Neural progenitor cell (in vitro differentiated cells): ENCODE measurements at regions not wholly inside any gene's neighbourhood (a gene's known extent, or its start where the extent isn't known, plus 50 kb on each side); places are given as distances from the start of the nearest gene placed in this dataset.

ENCODE experiments used
- DNase-seq: peaks from one replicate; pipeline ENCODE4 v3.0.0-alpha.2; 2016; ENCODE audit warnings: low spot score
- H2AFZ ChIP-seq: fragments of 200-600 bp; sonication (generic); replicated peaks from 2 replicates; pipeline ENCODE4 v1.6.1; 2016; ENCODE audit warnings: antibody characterized with exemption
- H3F3A ChIP-seq: fragments of 200-600 bp; sonication (generic); 2 replicates; pipeline ENCODE4 v1.6.1; 2016; ENCODE audit warnings: antibody characterized with exemption, low read depth
- H3K27ac ChIP-seq: fragments of 200-600 bp; sonication (generic); 2 replicates; pipeline ENCODE4 v1.5.1; 2016; ENCODE audit warnings: mild to moderate bottlenecking
- H3K27me3 ChIP-seq: fragments of 200-600 bp; sonication (generic); 2 replicates; pipeline ENCODE4 v1.6.1; 2016; ENCODE audit warnings: mild to moderate bottlenecking, moderate library complexity
- H3K36me3 ChIP-seq: fragments of 200-600 bp; sonication (generic); 2 replicates; pipeline ENCODE4 v1.5.1; 2016
- H3K4me1 ChIP-seq: fragments of 200-600 bp; sonication (generic); 2 replicates; pipeline ENCODE4 v1.6.1; 2016; ENCODE audit warnings: mixed run types
- H3K4me2 ChIP-seq: fragments of 200-600 bp; sonication (generic); 2 replicates; pipeline ENCODE4 v1.6.1; 2016
- H3K4me3 ChIP-seq: fragments of 200-600 bp; sonication (generic); 2 replicates; pipeline ENCODE4 v1.5.1; 2016
- H3K79me2 ChIP-seq: fragments of 200-600 bp; sonication (generic); 2 replicates; pipeline ENCODE4 v1.6.1; 2016; ENCODE audit warnings: low read depth
- H3K9ac ChIP-seq: fragments of 200-600 bp; sonication (generic); 2 replicates; pipeline ENCODE4 v1.6.1; 2016
- H3K9me3 ChIP-seq: fragments of 200-600 bp; sonication (generic); 2 replicates; pipeline ENCODE4 v1.5.1; 2016; ENCODE audit warnings: low read depth
- H4K20me1 ChIP-seq: fragments of 200-600 bp; sonication (generic); 2 replicates; pipeline ENCODE4 v1.6.1; 2016; ENCODE audit warnings: low read depth
- H3K27ac Mint-ChIP-seq: 3 replicates; pipeline ENCODE4 v1.8.0; 2021; ENCODE audit warnings: mixed read lengths
- H3K27me3 Mint-ChIP-seq: 2 replicates; pipeline ENCODE4 v1.8.0; 2022; ENCODE audit warnings: low read depth, mild to moderate bottlenecking, inconsistent platforms, moderate library complexity, mixed read lengths; ENCODE audit not compliant: insufficient read depth
- H3K36me3 Mint-ChIP-seq: 3 replicates; pipeline ENCODE4 v1.8.0; 2021; ENCODE audit warnings: mixed read lengths
- H3K4me1 Mint-ChIP-seq: 3 replicates; pipeline ENCODE4 v1.8.0; 2021; ENCODE audit warnings: mixed read lengths
- H3K4me3 Mint-ChIP-seq: 3 replicates; pipeline ENCODE4 v1.8.0; 2021; ENCODE audit warnings: mild to moderate bottlenecking, moderate library complexity, mixed read lengths
- H3K9me3 Mint-ChIP-seq: 3 replicates; pipeline ENCODE4 v1.8.0; 2020; ENCODE audit warnings: mixed read lengths
- CTCF ChIP-seq: fragments of 200-600 bp; sonication (generic); IDR thresholded peaks from 2 replicates; pipeline ENCODE4 v1.5.1; 2017; ENCODE audit warnings: antibody characterized with exemption, mild to moderate bottlenecking
- EZH2 ChIP-seq: fragments of 200-600 bp; sonication (generic); IDR thresholded peaks from 2 replicates; pipeline ENCODE4 v1.6.1; 2017; ENCODE audit warnings: antibody characterized with exemption, mild to moderate bottlenecking, moderate library complexity
- EZH2phosphoT487 ChIP-seq: fragments of 200-600 bp; sonication (generic); IDR thresholded peaks from 2 replicates; pipeline ENCODE4 v1.6.1; 2017; ENCODE audit warnings: antibody characterized with exemption

- peaks cover 2% of the 10 kb centered on the region for H3K27me3 Mint-ChIP-seq
- no peaks in the 10 kb centered on the region for H4K20me1 ChIP-seq
- no peak for DNase-seq
- no peak overlapping the region for H3K4me3 Mint-ChIP-seq
- no peak overlapping the region for H3K27ac ChIP-seq
- peak overlapping the region; percentile 44 for H3K4me2 ChIP-seq
- H3K9ac ChIP-seq: no peak overlapping the region
- TF ChIP-seq CTCF (no peak), EZH2phosphoT487 (no peak), EZH2 (no peak)
- H3K27ac Mint-ChIP-seq: no peak overlapping the region
- no peak overlapping the region for H3K4me3 ChIP-seq
- H3K27me3 ChIP-seq: no peaks in the 10 kb centered on the region
- no peaks in the 10 kb centered on the region for H3F3A ChIP-seq
- H3K9me3 Mint-ChIP-seq: peaks cover 22% of the 10 kb centered on the region
- H3K4me1 Mint-ChIP-seq: peaks cover 26% of the 10 kb centered on the region
- peaks cover 18% of the 10 kb centered on the region for H3K4me1 ChIP-seq
- no peaks in the 10 kb centered on the region for H3K9me3 ChIP-seq
- no peaks in the 10 kb centered on the region for H3K36me3 ChIP-seq
- no peaks in the 10 kb centered on the region for H3K36me3 Mint-ChIP-seq
- H3K79me2 ChIP-seq: no peaks in the 10 kb centered on the region
- peak overlapping the region; percentile 61 for H2AFZ ChIP-seq
Measured at GRCh38 chr20:41862476-41862875, 244.3 kb upstream of the CHD6 start.

GRCh38 chr20:41861772-41862422 is 243.7 kb upstream of the CHD6 start:
- H3K36me3 Mint-ChIP-seq: no peaks in the 10 kb centered on the region
- peaks cover 18% of the 10 kb centered on the region for H3K4me1 ChIP-seq
- no peaks in the 10 kb centered on the region for H3K36me3 ChIP-seq
- H3K9me3 Mint-ChIP-seq: peaks cover 21% of the 10 kb centered on the region
- peaks cover 2% of the 10 kb centered on the region for H3K27me3 Mint-ChIP-seq
- H3K4me1 Mint-ChIP-seq: peaks cover 26% of the 10 kb centered on the region
- H4K20me1 ChIP-seq: no peaks in the 10 kb centered on the region
- H3K4me2 ChIP-seq: peak overlapping the region; percentile 44
- no peaks in the 10 kb centered on the region for H3K27me3 ChIP-seq
- H3K27ac ChIP-seq: no peak overlapping the region
- TF ChIP-seq EZH2phosphoT487 (no peak), EZH2 (no peak)
- no peaks in the 10 kb centered on the region for H3K79me2 ChIP-seq
- H3K4me3 Mint-ChIP-seq: no peak overlapping the region
- H3K27ac Mint-ChIP-seq: peak overlapping the region; percentile 34
- no peak overlapping the region for H3K9ac ChIP-seq
- DNase-seq: peak; percentile 60
- peak overlapping the region; percentile 61 for H2AFZ ChIP-seq
- no peaks in the 10 kb centered on the region for H3K9me3 ChIP-seq
- H3F3A ChIP-seq: no peaks in the 10 kb centered on the region
- no peak overlapping the region for H3K4me3 ChIP-seq

GRCh38 chr20:41854765-41855164 is 236.6 kb upstream of the CHD6 start:
- Histone ChIP-seq H3F3A (peaks cover 13% of the 10 kb centered on the region), H3K79me2 (no peaks in the 10 kb centered on the region), H3K27ac (no peak overlapping the region), H3K4me1 (no peaks in the 10 kb centered on the region), H3K36me3 (no peaks in the 10 kb centered on the region), H4K20me1 (no peaks in the 10 kb centered on the region), H2AFZ (no peak overlapping the region), H3K4me3 (no peak overlapping the region), H3K4me2 (no peak overlapping the region), H3K9me3 (peaks cover 4% of the 10 kb centered on the region), H3K9ac (no peak overlapping the region), H3K27me3 (no peaks in the 10 kb centered on the region)
- Mint-ChIP-seq H3K4me3 (no peak overlapping the region), H3K4me1 (no peaks in the 10 kb centered on the region), H3K27ac (no peak overlapping the region), H3K27me3 (peaks cover 3% of the 10 kb centered on the region), H3K9me3 (peaks cover 28% of the 10 kb centered on the region), H3K36me3 (no peaks in the 10 kb centered on the region)
- no peak for DNase-seq
- TF ChIP-seq CTCF (no peak), EZH2 (no peak), EZH2phosphoT487 (no peak)

GRCh38 chr20:41853806-41854205 is 235.6 kb upstream of the CHD6 start:
- Histone ChIP-seq H3K9ac (no peak overlapping the region), H3K9me3 (peaks cover 4% of the 10 kb centered on the region), H3K79me2 (no peaks in the 10 kb centered on the region), H4K20me1 (no peaks in the 10 kb centered on the region), H3K4me1 (no peaks in the 10 kb centered on the region), H2AFZ (no peak overlapping the region), H3K36me3 (no peaks in the 10 kb centered on the region), H3K4me2 (no peak overlapping the region), H3K27ac (no peak overlapping the region), H3K4me3 (no peak overlapping the region), H3K27me3 (no peaks in the 10 kb centered on the region), H3F3A (peaks cover 13% of the 10 kb centered on the region)
- no peaks in the 10 kb centered on the region for H3K4me1 Mint-ChIP-seq
- H3K9me3 Mint-ChIP-seq: peaks cover 25% of the 10 kb centered on the region
- no peak for TF ChIP-seq CTCF
- no peak for TF ChIP-seq EZH2
- TF ChIP-seq EZH2phosphoT487: no peak
- no peak overlapping the region for H3K27ac Mint-ChIP-seq
- H3K36me3 Mint-ChIP-seq: no peaks in the 10 kb centered on the region
- H3K27me3 Mint-ChIP-seq: peaks cover 3% of the 10 kb centered on the region
- no peak for DNase-seq
- no peak overlapping the region for H3K4me3 Mint-ChIP-seq
